ENCODE measurements at regions not wholly inside any gene's neighbourhood (a gene's known extent, or its start where the extent isn't known, plus 50 kb on each side); places are given as distances from the start of the nearest gene placed in this dataset.

DNA sequence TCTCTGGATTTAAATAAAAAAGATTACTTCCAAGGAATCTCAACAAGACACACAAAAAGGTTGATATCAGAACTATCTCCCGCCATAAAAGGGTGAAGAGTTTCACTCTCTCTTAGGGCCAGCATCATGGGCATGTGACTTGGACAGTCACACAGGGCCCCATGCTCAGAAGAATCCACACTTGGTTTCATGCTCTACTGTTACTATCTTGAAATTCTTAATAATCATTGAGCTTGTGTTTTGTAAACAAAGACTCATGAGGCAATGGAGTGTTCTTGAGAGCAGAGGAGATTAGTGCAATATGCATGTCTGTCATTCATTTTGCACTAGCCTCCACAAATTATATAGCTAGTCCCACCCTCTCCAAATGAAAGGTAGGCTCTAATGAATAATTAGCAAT lies 58.4 kb downstream of the HMHB1 start:
- no peak for DNase-seq

DNA sequence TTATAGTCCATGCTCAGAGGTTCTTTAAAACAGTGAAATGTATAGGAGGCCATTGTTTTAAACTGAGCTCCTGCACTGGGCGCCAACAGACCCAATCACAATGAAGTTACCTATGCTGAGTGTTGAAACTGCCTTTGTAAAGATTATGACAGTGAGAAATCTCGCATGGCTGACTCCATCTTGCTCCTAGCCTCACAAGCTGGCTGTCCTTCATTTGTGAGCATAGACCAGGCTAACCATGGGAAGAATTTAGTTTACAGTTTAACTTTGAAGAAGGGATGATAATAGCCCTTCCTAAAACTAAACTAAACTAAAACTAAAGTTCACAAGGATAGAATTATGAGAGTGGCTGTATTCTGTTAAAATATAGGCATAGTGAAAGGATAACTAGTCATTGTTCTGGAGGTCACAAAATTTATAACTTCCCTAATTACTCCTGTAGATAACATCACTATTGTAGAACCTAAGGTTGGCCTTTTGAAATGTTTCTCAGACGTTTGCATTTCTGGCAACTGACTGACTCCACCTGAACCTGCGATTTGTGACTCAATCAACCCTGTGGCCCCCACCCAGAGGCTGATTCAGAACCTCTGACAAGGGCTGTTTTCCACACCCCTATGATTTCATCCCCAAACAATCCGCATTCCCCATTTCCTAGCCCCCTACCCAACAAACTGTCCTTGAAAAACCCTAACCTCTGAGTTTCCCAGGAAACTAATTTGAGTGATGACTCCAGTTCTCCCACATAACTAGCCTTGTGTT lies 59.1 kb downstream of the HMHB1 start:
- DNase-seq, result no peak

DNA sequence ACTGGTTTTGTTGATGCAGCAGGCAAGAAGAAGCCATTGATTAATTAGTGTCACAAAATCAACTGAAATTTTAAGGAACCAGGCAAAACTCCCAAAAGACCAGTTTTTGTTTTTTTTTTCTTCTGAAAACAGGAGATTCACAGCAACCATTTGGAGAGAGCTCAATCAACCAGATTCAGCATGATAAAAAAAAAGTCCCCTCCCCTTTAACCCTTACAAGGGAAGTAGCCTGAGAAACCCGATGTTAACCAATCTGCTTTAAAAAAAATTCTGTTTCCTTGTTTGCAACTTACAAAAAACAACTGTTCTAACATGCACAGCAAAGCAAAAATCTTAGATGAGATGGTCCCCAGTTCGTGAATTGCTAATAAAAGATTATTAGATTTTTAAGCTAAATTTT lies 59.7 kb downstream of the HMHB1 start:
- no peak for DNase-seq

DNA sequence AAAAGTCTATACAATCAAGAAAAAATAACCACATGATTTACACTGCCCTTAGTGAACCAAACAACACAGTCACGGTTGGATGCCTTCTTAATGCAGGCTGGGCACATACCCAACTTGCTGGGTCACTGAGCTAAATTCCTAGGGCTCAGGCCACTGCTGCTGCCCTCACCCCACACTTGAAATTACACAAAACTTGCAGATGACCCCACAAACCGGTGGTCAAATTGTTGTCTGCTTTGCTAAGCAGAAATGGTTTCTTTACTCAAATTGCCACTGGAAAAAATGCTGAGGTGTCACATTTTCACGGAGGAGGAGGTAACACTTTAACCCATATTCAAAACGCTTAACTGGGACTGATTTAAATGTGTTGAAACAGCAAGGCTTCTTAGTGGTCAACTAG lies 62.4 kb downstream of the HMHB1 start:
- no peak for DNase-seq

DNA sequence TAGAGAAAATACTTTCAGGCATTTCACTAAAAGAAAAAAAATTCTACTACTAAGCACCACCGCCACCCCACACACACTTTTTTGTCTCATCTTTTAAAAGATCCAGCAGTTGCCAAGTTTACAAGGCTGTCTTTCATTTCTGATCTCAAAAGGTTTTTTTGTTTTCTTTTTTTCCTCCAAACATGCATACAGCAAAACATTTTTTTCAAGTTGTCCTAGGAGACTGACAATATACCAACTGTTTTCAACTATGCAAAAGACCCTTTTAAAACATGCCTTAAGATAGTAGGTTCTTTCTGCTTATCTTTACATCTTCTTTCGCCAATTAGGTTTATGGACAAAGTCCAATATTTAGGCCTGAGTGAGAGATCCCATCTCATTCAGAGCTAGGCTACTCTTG lies 65.2 kb downstream of the HMHB1 start:
- DNase-seq, result no peak

GRCh38 chr5:143878430-143878829 lies 66.5 kb downstream of the HMHB1 start:
- no peak for DNase-seq

DNA sequence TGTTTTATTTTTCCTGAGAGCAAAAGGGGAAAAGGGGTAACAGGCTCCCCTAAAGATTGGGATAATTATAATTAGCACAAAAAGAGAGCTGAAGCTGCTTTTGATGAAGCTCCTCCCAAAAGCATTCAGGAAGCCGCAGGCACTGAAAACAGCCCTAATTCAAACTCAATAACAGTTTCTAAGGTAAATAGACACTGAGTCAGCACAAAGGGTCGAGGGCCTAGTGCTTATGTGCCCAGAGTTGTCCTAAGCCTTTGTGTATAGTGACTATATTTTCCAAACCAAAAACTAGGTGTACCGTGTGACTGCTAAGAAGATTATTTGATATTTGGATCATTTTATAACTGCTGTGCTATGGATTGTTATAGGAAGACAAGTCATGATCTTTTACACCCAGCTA lies 67.7 kb downstream of the HMHB1 start:
- no peak for DNase-seq

DNA sequence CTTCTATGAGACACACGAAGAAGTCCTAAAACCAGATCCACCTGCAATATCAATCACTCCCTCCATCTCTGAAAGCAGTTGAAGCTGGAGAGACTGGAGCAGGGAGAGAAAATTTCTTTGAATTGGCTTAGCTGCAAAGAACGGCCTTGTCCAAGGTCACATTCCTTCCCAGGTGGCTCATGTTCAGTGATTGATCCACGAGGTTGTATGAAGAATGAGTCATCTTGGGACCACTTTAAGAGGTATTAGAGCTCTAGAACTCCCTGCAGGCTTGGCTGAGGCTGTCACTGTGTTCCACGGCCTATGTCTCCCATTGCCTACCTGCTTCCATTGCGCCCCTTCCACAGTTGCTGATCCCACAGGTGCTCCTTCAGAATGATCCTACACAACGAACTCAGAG lies 68.2 kb downstream of the HMHB1 start:
- DNase-seq, result no peak

DNA sequence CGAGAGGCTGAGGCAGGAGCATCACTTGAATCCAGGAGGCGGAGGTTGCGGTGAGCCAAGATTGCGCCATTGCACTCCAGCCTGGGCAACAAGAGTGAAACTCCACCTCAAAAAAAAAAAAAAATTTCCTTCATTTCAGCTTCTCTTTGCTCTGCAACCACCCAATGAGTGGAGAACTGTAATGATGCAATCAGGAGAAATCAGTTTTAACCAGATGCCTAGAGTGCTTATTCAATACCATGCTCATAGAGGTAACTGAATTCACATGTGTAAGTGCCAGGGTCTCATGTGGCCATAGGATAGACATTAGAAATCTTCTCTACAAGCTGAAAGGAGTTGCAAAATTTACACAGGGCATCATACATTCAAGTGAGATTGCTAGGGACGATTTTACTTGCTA lies 70.6 kb downstream of the HMHB1 start:
- DNase-seq, result no peak

- peak; percentile 68 for DNase-seq
Observed at GRCh38 chr5:143886096-143886495, 74.1 kb downstream of the HMHB1 start.

DNA sequence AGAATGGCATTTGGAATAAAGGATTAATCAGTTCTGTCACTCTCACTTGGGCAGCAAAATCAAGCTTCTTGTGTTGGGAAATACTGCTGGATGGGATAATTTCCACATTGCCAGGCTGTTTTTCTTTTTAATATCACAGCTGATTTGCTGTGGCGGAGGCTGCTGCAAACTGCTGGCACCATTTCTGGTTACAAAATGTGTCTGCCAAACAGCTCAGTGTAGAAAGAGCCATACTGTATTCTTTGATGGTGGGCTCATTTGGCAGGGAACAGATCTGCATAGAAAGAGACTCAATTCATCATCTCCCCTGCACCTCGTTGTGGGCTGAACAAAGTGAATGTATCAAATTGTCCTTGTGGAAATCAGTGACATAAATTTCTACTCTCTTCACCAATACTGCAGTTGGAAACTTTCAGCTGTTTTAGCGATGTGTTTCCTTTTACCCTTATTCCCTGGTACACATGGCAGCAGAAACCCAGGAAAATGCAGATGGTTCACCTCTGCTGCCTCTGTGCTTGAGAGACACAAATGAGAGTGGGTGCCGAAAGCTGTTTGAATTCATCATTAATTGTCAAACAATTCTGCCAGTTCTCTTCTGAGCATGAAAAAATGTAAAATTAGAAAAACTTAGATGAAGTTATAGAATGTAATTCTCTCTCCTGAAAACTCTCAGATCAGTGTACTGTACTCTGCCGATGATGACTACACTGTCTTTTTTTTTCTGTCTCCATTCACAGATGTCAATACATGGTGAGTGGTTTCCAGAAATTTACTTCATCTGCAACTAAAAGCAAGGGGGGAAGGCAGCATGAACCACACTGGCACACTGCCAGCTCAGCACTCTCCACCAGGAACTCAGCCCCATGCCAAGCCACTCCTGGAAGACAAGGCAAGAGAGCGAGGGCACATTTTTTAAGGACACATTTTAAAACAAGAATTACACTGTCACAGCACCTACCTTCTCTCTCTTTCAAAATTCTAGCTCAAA lies 75.0 kb downstream of the HMHB1 start:
- DNase-seq, result peak; percentile 64

DNA sequence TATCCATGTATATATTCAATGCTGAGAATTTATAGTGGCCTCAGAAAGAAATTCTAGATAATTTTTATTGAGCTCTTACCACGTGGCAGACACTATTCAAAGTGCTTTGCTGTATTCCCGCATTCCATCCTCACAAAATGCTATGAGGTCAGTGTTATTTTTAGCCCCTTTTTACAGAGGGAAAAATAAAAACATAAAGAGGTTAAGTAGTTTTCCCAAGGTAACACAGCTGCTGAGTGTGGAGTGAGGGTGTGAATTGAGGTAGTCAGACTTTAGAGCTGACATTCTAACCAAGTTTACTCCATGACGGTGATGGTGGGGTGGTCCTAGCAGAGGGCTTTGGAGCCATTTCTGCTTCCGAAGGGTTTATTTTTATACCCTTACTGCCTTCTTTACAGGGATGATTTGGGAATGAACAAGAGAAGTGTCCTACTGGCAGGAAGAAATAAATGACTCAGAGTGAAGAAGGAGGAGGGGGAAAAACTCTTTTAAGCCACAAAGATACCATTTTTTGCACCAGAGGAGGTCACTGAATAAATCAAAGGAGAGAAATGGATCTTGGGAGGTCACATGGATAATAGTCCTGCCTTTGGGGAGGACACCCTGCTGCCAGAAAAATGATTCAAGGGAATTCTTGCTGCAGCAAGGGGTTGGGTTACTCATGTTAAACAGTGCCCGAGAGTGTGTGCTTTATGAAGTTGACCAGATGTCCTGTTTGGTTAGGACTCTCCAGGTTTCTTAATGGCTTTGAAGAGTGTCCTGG lies 76.1 kb downstream of the HMHB1 start:
- DNase-seq, result peak; percentile 26

- no peak for DNase-seq
Observed at GRCh38 chr5:143888912-143889311, 77.0 kb downstream of the HMHB1 start.

- no peak for DNase-seq
Observed at GRCh38 chr5:143889986-143890385, 78.0 kb downstream of the HMHB1 start.

GRCh38 chr5:143890487-143890886 lies 78.5 kb downstream of the HMHB1 start:
- peak; percentile 39 for DNase-seq

- DNase-seq, result no peak
Observed at GRCh38 chr5:143892271-143892670, 80.3 kb downstream of the HMHB1 start.

DNA sequence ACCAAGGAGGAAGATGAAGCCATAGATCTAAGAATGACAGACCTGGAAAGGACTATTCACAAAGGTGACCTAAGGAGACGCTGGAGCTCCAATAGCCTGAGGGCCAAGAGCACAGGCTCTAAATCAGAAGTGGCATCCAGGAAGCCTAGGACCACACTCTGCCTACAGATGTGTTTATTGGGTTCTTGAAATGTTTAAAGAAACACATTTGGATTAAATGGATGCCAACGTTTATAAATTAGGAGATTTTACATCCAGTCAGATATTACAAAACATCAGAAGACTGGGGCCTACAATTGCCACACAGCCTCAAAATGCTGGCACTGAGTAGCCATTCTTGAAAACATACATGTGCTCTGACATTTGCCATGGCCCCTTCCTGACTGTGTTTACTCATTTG lies 80.9 kb downstream of the HMHB1 start:
- DNase-seq, result no peak

GRCh38 chr5:143893638-143894037 lies 81.7 kb downstream of the HMHB1 start:
- no peak for DNase-seq

DNA sequence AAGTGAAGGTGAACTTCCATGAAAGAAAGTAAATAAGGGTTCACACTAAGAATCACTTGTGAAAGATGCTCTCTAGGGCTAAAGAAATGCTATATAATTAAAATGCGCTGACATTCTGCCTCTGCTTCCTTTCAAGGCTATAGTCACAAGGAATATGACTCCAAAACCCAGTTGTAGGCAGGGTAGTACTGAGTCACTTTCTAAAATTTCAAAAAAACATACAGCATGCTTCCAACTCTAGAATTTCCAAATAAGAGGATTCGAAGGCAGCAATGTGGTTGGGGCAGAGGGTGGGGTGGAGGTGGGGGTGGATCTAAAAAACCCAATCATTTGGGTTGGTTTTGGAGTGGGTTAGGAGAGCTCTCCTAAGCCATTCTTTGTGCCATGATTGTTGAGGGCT lies 84.6 kb downstream of the HMHB1 start:
- no peak for DNase-seq

DNA sequence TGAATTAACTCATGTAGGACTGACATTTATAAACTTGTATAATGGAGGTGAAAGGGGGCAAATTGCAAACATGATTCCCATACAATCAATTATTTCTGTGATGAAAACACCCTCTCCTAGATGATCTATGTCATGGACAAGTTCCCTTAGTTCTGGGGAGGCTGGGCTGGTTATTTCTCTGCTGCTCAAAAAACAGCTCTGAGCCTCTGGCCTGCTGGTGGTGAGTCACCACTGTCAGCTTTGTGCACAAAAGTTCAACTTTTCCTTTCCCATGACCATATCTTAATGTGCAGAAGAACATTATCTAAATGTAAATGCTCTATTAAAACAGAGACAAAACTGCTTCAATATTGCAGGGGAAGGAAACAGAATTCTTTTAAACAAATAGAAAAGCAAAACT lies 85.0 kb downstream of the HMHB1 start:
- no peak for DNase-seq

DNA sequence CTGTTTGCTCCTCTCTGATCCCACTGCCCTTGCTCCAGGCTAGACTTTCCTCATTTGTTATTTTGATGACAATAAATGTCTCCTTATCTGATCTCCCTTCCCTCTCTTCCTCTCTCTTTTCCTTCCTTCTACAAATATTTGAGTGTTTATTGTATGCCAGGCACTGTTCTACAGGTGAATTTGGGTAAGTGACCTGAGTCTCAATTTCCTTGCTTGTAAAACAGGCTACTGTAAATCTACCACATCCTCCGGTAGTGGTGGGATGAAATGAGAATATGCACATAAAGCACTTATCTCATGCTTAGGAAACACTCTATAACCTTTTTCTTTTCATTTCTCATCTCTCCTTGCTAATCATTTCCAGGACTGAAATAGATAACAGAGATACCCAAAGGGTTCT lies 86.4 kb downstream of the HMHB1 start:
- no peak for DNase-seq

DNA sequence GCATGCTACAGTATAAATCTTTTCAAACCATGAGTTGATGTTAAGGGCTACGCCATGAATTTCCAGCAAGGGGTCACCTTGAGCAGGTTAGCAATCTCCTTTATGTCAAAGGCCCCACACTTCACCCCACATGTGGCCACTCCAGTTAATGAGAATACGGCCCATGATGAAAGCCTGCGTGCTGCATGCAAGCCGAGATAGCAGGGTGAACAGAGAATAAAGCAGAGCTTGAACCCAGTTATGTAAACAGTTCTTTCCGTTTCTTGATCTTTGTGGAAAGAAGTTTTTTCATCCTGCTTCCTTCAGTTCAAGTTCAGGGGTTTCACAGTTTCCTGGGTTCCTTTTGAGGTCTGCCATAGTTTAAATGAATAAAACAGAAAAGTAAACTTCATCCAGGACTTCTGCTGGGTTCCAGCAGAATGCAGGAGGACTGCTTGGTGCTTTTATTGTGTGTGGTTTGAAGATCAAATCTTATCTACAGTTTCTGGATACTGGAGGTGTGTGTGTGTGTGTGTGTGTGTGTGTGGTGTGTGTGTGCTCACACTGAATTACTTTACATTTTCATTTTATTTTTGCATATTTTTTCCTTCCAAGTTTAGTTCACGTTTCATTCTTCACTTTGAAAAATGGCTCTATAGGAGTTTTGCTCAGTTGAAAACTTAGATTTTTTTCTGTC lies 87.1 kb downstream of the HMHB1 start:
- no peak for DNase-seq

DNA sequence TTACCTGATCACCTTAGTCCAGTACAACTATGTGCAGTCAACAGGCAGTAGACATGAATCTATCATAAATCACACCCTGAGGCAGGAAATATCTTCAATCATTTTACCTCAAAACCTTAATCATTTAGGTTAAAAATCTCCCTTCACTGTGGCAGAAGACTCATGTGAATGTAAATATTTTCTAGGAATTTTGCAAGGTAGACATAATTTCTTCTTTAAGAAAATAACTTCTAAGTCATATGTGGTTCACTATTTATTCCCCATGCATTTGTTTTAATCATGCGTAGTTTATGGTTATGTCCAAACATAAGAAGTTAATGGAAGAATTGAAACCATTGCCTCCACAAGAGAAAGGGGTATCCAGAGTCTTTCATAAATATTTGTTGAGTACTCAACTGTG lies 97.0 kb downstream of the HMHB1 start:
- no peak for DNase-seq
